ENCODE measurements at regions not wholly inside any gene's neighbourhood (a gene's known extent, or its start where the extent isn't known, plus 50 kb on each side); places are given as distances from the start of the nearest gene placed in this dataset.
"Not testable (repeated sequence)": the region's sequence is repeated elsewhere in the genome, so short reads cannot be mapped to it uniquely, and the experiment has no call there.

GRCh38 chr7:9210114-9210513, 776.7 kb downstream of the NXPH1 start:
- DNase-seq (ENCODE audit: low spot score), result no peak

GRCh38 chr7:9217204-9217603, 783.8 kb downstream of the NXPH1 start:
- no peak for DNase-seq (ENCODE audit: low spot score)

GRCh38 chr7:9226500-9226899, 793.1 kb downstream of the NXPH1 start:
- DNase-seq (ENCODE audit: low spot score), result no peak

- peak; percentile 2 for DNase-seq (ENCODE audit: low spot score)
These were observed 798.3 kb downstream of the NXPH1 start for GRCh38 chr7:9231630-9232121.

- DNase-seq (ENCODE audit: low spot score), result no peak
These were observed 806.6 kb downstream of the NXPH1 start for GRCh38 chr7:9240001-9240400.

- DNase-seq (ENCODE audit: low spot score), result no peak
These were observed 808.4 kb downstream of the NXPH1 start for GRCh38 chr7:9241826-9242225.

GRCh38 chr7:9242636-9243035, 809.2 kb downstream of the NXPH1 start:
- DNase-seq (ENCODE audit: low spot score), result no peak

- DNase-seq (ENCODE audit: low spot score), result no peak
These were observed 817.5 kb downstream of the NXPH1 start for GRCh38 chr7:9250876-9251275.

- no peak for DNase-seq (ENCODE audit: low spot score)
These were observed 831.0 kb downstream of the NXPH1 start for GRCh38 chr7:9264395-9264794.

- DNase-seq (ENCODE audit: low spot score), result no peak
These were observed 846.7 kb downstream of the NXPH1 start for GRCh38 chr7:9280088-9280487.

GRCh38 chr7:9283246-9283645, 849.8 kb downstream of the NXPH1 start:
- DNase-seq (ENCODE audit: low spot score), result peak; percentile 6

- no peak for DNase-seq (ENCODE audit: low spot score)
These were observed 869.0 kb downstream of the NXPH1 start for GRCh38 chr7:9302436-9302835.

- DNase-seq (ENCODE audit: low spot score), result no peak
These were observed 873.7 kb downstream of the NXPH1 start for GRCh38 chr7:9307131-9307530.

GRCh38 chr7:9324513-9324912, 891.1 kb downstream of the NXPH1 start:
- no peak for DNase-seq (ENCODE audit: low spot score)

GRCh38 chr7:9328296-9328695, 894.9 kb downstream of the NXPH1 start:
- DNase-seq (ENCODE audit: low spot score), result no peak

- no peak for DNase-seq (ENCODE audit: low spot score)
These were observed 916.2 kb downstream of the NXPH1 start for GRCh38 chr7:9349625-9350024.

GRCh38 chr7:9391221-9391620, 957.8 kb downstream of the NXPH1 start:
- DNase-seq (ENCODE audit: low spot score), result no peak

GRCh38 chr7:9391984-9392383, 958.6 kb downstream of the NXPH1 start:
- DNase-seq (ENCODE audit: low spot score), result no peak

GRCh38 chr7:9404386-9404785, 971.0 kb downstream of the NXPH1 start:
- DNase-seq (ENCODE audit: low spot score), result not testable (repeated sequence)

GRCh38 chr7:9407816-9408215, 974.4 kb downstream of the NXPH1 start:
- no peak for DNase-seq (ENCODE audit: low spot score)

GRCh38 chr7:9453521-9453920, 1020.1 kb downstream of the NXPH1 start:
- DNase-seq (ENCODE audit: low spot score), result no peak

GRCh38 chr7:9488555-9488954, 1055.1 kb downstream of the NXPH1 start:
- DNase-seq (ENCODE audit: low spot score), result no peak

- DNase-seq (ENCODE audit: low spot score), result no peak
These were observed 1064.9 kb downstream of the NXPH1 start for GRCh38 chr7:9498303-9498702.

GRCh38 chr7:9502269-9502668, 1068.9 kb downstream of the NXPH1 start:
- no peak for DNase-seq (ENCODE audit: low spot score)

GRCh38 chr7:9504678-9505077, 1071.3 kb downstream of the NXPH1 start:
- no peak for DNase-seq (ENCODE audit: low spot score)
